ENCODE measurements at regions not wholly inside any gene's neighbourhood (a gene's known extent, or its start where the extent isn't known, plus 50 kb on each side); places are given as distances from the start of the nearest gene placed in this dataset.
A peak's percentile ranks its signal among the peaks of the same experiment; 100 is the strongest.

DNA sequence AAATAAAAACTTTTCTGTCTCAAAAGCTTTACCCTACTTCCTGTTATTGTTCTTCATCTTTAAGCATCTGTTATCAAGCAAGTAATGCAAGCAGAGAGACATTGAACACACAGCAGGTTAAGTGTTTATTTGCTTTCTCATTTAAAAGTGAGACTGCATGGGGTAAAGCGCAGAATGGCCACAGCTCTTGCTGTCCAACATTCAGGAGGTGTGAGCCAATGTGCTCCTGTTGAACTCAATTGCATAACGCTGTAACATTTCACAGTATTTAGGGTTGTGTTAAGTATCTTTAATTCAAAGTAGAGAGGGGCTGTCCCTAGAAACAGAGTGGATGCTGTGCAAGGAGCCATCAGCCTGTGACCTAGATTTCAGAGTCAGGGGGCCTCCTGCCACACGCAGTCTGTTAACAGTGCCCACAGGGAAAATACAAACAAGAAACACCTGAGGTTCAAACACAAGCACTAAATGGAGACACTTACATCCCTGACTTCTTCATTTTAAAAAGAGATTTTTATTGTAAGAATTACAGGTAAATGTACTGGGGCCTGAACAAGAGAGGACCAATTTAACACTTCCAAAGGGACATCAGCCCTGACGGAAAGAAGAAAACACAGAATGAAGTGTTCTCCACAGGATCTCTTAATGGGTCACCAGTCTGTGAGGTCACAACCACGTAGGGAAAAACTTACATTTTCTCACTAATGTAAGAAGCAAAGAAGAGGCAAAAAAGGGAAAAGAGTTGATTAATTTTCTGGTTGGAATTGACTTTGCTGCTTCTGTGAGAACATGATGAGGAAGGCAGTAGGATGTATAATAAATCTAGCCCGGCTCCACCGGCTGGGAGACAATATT, 815.1 kb downstream of the VGLL3 start:
- DNase-seq (ENCODE audit: low spot score) = no peak

DNA sequence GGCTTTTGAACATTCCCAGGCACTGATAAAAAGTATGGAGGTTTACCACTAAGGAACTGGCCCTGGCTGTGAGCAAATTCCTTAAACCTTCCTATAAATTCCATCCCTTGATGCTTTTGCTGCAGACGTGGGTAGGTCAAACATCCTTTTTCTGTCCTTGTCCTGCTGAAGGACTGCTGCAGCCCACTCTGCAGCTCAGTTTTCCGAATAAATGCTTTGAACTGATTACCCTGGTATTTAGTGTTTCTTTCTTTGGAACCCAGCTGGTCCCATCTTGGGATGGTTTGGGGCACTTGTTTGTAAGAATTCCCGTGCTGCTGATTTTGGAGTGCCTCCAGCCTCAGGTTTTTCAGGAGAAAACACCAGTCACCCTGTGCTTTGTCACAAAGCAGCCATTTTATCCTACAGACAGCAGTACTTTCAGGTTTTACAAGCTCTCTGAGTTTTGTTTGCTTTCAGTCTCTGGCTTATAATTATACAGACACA, 815.9 kb downstream of the VGLL3 start:
- DNase-seq (ENCODE audit: low spot score) = no peak

DNA sequence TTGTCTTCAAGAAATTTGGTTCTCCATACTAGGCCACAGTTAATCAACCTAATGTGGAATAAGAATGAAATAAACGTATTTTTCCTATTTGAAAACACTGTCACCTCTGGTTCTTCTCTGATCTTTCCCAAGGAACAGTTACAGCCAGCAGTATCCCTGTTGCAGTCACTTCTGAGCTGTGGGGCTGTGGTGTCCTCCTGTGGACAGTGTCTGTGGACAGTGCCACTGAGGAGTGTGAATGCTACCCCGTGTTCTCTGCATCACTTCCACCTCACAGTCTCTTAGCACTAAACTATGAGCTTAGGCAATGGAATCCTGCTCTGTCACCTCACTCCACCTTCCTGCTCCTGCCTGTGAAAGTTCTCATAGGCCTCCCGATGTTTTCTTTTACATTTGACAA, 817.5 kb downstream of the VGLL3 start:
- DNase-seq (ENCODE audit: low spot score) = no peak

DNA sequence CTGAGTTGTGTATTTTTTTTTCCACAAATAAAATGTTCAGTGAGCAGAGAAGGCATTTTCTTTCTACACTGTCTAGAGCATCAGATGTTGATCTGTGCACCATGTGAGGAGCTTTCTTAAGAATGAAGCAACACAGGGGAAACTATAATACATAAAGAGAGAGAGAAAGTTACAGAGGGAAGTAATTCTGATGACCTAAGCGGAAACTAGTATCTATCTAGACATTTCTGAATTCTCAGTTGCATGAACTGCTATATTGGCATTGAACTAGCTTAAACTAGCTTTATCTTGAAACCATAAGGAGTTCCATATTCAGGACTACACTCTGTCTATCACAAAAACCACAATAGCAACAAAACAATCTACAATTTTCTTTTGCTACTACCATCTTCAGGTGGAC, 822.4 kb downstream of the VGLL3 start:
- no peak for DNase-seq (ENCODE audit: low spot score)

DNA sequence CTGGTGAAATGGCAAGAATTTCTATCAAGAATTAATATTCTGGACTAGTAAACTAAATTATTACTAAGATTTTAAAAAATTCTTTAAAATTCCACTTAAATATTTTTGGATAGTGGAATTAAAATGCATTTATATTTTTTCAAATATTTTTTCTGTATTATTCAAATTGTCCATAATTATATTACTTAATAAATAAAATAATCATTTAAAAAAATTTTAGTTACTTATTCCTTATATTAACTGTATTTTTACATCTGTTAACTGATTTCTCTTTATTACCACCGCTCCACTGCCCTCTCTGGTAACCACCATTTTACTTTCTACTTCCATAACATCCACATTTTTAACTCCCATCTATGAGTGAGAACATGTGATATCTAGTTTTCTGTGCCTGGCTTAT, 828.4 kb downstream of the VGLL3 start:
- no peak for DNase-seq (ENCODE audit: low spot score)

- DNase-seq (ENCODE audit: low spot score) = no peak
These were observed 829.5 kb downstream of the VGLL3 start for GRCh38 chr3:86161493-86161892.

GRCh38 chr3:86152620-86153019, 838.3 kb downstream of the VGLL3 start:
- DNase-seq (ENCODE audit: low spot score) = no peak

GRCh38 chr3:86149054-86149453, 841.9 kb downstream of the VGLL3 start:
- no peak for DNase-seq (ENCODE audit: low spot score)

- peak; percentile 28 for DNase-seq (ENCODE audit: low spot score)
These were observed 843.8 kb downstream of the VGLL3 start for GRCh38 chr3:86147119-86147518.

DNA sequence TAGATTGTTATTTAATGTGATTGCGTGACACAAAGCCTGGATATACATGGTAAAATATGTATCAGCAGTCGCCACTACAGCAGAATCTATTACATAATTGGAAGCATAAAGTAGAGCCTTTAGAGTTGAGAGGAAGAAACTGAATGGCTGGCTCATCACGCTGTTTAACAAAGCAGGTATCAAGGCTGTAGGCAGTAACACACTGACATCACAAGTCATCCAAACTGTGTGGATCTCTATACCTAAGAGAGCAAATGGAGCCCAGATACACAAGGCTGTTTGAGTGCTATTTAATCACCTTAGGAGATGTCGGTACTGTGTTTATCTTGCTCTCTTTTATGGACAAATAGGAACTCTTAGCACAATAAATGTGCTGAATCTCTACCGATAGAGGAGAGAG, 864.4 kb downstream of the VGLL3 start:
- DNase-seq (ENCODE audit: low spot score) = no peak
